ENCODE measurements at regions not wholly inside any gene's neighbourhood (a gene's known extent, or its start where the extent isn't known, plus 50 kb on each side); places are given as distances from the start of the nearest gene placed in this dataset.

DNA sequence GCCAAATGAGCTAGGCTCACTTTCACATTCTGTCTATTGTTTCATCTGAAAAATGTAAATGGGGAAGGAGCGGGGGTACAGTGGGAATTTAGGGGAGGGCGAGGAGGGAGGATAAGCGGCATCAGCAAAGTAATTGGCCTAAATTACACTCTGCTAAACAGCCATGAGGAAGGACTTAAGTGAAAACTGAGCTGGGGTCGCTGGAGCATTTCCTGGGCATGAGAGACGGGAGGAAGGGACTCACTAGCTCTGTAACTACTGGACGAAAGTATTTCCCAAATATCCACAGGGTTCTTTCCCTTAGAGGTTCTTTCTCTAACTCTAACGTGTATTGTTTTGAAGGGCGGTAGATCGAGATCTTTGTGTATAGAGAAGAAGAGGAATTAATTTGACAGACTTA is 418.0 kb downstream of the SOX2 start:
- Histone ChIP-seq H3K36me3 (ENCODE audit: control insufficient read depth, insufficient read depth, low read length) (no peaks in the 10 kb centered on the region), H3K27me3 (replicated peaks; ENCODE audit: control insufficient read depth, insufficient read depth, low read length) (peaks cover 1% of the 10 kb centered on the region), H3K4me3 (replicated peaks; ENCODE audit: low read depth, low read length) (no peak overlapping the region)
- no peak for DNase-seq (ENCODE audit: extremely low read depth, insufficient read length)
- TF ChIP-seq, protein P1, sequence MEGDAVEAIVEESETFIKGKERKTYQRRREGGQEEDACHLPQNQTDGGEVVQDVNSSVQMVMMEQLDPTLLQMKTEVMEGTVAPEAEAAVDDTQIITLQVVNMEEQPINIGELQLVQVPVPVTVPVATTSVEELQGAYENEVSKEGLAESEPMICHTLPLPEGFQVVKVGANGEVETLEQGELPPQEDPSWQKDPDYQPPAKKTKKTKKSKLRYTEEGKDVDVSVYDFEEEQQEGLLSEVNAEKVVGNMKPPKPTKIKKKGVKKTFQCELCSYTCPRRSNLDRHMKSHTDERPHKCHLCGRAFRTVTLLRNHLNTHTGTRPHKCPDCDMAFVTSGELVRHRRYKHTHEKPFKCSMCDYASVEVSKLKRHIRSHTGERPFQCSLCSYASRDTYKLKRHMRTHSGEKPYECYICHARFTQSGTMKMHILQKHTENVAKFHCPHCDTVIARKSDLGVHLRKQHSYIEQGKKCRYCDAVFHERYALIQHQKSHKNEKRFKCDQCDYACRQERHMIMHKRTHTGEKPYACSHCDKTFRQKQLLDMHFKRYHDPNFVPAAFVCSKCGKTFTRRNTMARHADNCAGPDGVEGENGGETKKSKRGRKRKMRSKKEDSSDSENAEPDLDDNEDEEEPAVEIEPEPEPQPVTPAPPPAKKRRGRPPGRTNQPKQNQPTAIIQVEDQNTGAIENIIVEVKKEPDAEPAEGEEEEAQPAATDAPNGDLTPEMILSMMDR (IDR thresholded peaks at IDR 0.05; ENCODE audit: insufficient read depth, low read length, poor library complexity, severe bottlenecking) = no peak

DNA sequence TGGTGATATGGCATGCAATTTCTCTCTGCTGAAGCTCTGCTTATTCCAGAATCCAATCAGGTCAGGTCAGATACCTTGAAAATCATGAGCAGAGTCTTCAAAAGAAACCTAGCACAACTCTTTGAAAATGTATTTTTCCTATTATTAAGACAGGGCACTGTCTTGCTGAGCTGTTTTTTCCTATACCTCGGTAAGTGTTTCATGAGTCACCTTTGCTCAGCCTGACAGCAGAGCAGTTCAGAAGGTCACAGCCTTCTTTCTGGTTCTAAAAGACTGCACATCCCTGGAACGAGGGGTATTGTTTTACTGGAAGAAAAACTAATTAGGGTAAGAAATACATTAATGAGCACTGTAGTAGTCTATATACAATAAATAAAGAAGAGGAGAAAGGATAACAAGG is 422.0 kb downstream of the SOX2 start:
- TF ChIP-seq, protein P1 (IDR thresholded peaks at IDR 0.05; ENCODE audit: insufficient read depth, low read length, poor library complexity, severe bottlenecking) = no peak
- DNase-seq (ENCODE audit: extremely low read depth, insufficient read length) = no peak
- Histone ChIP-seq H3K36me3 (ENCODE audit: control insufficient read depth, insufficient read depth, low read length) (no peaks in the 10 kb centered on the region), H3K4me3 (replicated peaks; ENCODE audit: low read depth, low read length) (no peak overlapping the region), H3K27me3 (replicated peaks; ENCODE audit: control insufficient read depth, insufficient read depth, low read length) (peaks cover 1% of the 10 kb centered on the region; the same call in 1 of the 2 replicates)

DNA sequence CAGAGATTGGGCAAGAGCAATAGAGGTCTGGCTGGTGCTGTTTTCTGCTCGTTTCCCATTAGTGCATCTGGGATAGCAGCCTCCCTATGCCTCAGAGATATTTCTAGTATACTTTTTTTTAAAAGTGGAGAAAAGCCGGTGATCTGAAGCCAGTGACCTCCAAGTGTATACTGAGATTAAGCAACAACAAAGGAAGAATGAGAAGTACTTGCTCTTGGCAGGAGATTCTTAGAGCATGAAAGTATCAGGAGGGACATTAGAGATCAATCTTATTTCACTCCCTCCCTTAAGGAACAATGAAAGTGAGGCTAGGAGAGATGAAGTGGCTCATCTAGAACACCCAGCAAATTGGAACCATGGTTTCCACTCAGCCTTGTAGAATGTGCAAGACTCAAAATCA is 423.3 kb downstream of the SOX2 start:
- Histone ChIP-seq H3K4me3 (replicated peaks; ENCODE audit: low read depth, low read length) (no peak overlapping the region), H3K27me3 (replicated peaks; ENCODE audit: control insufficient read depth, insufficient read depth, low read length) (peaks cover 1% of the 10 kb centered on the region; the same call in 1 of the 2 replicates), H3K36me3 (ENCODE audit: control insufficient read depth, insufficient read depth, low read length) (no peaks in the 10 kb centered on the region)
- no peak for DNase-seq (ENCODE audit: extremely low read depth, insufficient read length)
- TF ChIP-seq, protein P1 (IDR thresholded peaks at IDR 0.05; ENCODE audit: insufficient read depth, low read length, poor library complexity, severe bottlenecking) = no peak

DNA sequence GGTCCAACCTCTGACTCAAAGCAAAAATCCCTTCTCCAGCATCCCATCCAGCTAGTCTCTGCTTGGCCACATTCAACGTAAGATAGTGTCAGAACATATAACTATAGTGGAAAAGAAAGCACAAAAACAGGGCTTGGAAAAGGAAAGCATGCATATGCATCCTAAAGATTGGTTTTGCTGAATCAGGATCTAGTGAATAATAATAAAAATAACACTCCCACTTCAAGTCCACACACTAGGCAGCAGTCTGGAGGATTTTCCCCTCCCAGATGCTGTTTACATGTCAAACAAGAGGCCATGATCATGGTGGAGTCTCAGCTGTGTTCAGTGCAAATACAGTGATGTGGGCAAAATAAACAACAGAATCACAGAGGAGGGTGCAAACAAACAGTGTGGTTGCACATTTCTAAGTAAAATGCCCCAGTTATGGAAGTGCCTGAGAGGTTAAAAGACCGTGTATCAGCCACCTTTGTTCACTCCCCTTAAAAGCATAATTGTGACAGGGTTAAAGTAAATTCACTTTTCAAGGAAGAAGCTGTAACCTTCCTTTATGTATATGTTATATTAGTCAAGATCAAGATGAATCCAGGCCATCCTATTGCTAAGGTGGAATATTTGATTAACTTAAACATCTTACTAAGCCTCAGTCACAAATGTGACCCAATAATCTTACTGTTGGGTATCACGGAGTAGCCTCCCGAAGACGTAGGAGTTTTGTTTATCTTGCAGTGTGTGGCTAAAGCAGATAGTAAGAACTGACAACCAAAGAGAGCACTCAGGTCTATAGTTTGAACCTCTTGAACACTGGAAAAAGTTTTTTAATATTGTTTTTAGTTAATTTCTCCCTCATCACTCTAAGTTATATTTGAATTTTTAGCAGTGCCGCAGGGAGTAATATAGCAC is 424.5 kb downstream of the SOX2 start:
- H3K27me3 ChIP-seq (replicated peaks; ENCODE audit: control insufficient read depth, insufficient read depth, low read length) = peaks cover 1% of the 10 kb centered on the region; the same call in 1 of the 2 replicates
- no peaks in the 10 kb centered on the region for H3K36me3 ChIP-seq (ENCODE audit: control insufficient read depth, insufficient read depth, low read length)
- no peak for DNase-seq (ENCODE audit: extremely low read depth, insufficient read length)
- TF ChIP-seq, protein P1 (IDR thresholded peaks at IDR 0.05; ENCODE audit: insufficient read depth, low read length, poor library complexity, severe bottlenecking) = no peak
- no peak overlapping the region for H3K4me3 ChIP-seq (replicated peaks; ENCODE audit: low read depth, low read length)

DNA sequence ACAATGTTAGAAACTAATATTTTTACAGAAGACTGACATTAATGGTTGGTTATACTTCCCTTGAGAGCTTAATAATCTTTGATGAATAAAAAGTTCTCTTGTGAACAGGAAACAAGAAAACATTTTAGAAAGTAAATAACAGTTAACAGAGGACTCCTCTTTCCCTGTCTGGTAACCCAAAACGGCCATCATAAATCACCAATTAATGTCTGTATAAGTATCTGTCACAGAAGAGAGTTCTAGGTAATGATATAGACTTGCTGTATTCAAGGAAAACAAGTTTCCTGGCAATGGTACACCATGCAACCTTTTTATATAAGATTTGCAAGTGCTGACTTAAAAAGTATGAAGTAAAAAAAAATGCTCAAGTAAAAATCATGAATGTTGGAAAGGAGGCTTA is 426.7 kb downstream of the SOX2 start:
- Histone ChIP-seq H3K4me3 (replicated peaks; ENCODE audit: low read depth, low read length) (no peak overlapping the region), H3K36me3 (ENCODE audit: control insufficient read depth, insufficient read depth, low read length) (no peaks in the 10 kb centered on the region), H3K27me3 (replicated peaks; ENCODE audit: control insufficient read depth, insufficient read depth, low read length) (no peaks in the 10 kb centered on the region; the same call in 1 of the 2 replicates)
- TF ChIP-seq, protein P1 (IDR thresholded peaks at IDR 0.05; ENCODE audit: insufficient read depth, low read length, poor library complexity, severe bottlenecking) = no peak
- DNase-seq (ENCODE audit: extremely low read depth, insufficient read length) = no peak
